ENCODE measurements at regions not wholly inside any gene's neighbourhood (a gene's known extent, or its start where the extent isn't known, plus 50 kb on each side); places are given as distances from the start of the nearest gene placed in this dataset.
"Not testable (repeated sequence)": the region's sequence is repeated elsewhere in the genome, so short reads cannot be mapped to it uniquely, and the experiment has no call there.

- no peaks in the 10 kb centered on the region for H3K9me3 ChIP-seq (ENCODE audit: control insufficient read depth in 2 of 2, insufficient read depth in 1 of 2, low read length in 1 of 2)
- no peak overlapping the region for H3K27ac ChIP-seq (ENCODE audit: low read depth in 1 of 2, low read length in 1 of 2)
- H3K27me3 ChIP-seq (ENCODE audit: control insufficient read depth in 2 of 2, insufficient read depth in 1 of 2, low read length in 1 of 2): no peaks in the 10 kb centered on the region
- 93% methylated on average over 3 of the region's 3 CpGs for WGBS
- H3K4me1 ChIP-seq (ENCODE audit: control insufficient read depth in 2 of 2, insufficient read depth in 2 of 2, low read length in 2 of 2): no peaks in the 10 kb centered on the region
- H3K36me3 ChIP-seq (ENCODE audit: control insufficient read depth in 2 of 2, insufficient read depth in 2 of 2, low read length in 1 of 2): no peaks in the 10 kb centered on the region
- H3K4me3 ChIP-seq (ENCODE audit: low read length in 2 of 2): no peak overlapping the region
- DNase-seq (ENCODE audit: low read depth in 6 of 9, low spot score in 9 of 9): no peak
Observed at GRCh38 chr6:109912118-109912517, 66.0 kb upstream of the GPR6 start.

GRCh38 chr6:109912952-109913351 lies 65.2 kb upstream of the GPR6 start:
- H3K4me3 ChIP-seq (ENCODE audit: low read length in 2 of 2): no peak overlapping the region
- WGBS: 97% methylated on average over 3 of the region's 3 CpGs
- no peak overlapping the region for H3K27ac ChIP-seq (ENCODE audit: low read depth in 1 of 2, low read length in 1 of 2)
- H3K4me1 ChIP-seq (ENCODE audit: control insufficient read depth in 2 of 2, insufficient read depth in 2 of 2, low read length in 2 of 2): no peaks in the 10 kb centered on the region
- H3K36me3 ChIP-seq (ENCODE audit: control insufficient read depth in 2 of 2, insufficient read depth in 2 of 2, low read length in 1 of 2): no peaks in the 10 kb centered on the region
- no peak for DNase-seq (ENCODE audit: low read depth in 6 of 9, low spot score in 9 of 9)
- H3K27me3 ChIP-seq (ENCODE audit: control insufficient read depth in 2 of 2, insufficient read depth in 1 of 2, low read length in 1 of 2): no peaks in the 10 kb centered on the region
- H3K9me3 ChIP-seq (ENCODE audit: control insufficient read depth in 2 of 2, insufficient read depth in 1 of 2, low read length in 1 of 2): no peaks in the 10 kb centered on the region

GRCh38 chr6:109915748-109916147 lies 62.4 kb upstream of the GPR6 start:
- H3K36me3 ChIP-seq (ENCODE audit: control insufficient read depth in 2 of 2, insufficient read depth in 2 of 2, low read length in 1 of 2); H3K4me1 ChIP-seq (ENCODE audit: control insufficient read depth in 2 of 2, insufficient read depth in 2 of 2, low read length in 2 of 2); H3K27ac ChIP-seq (ENCODE audit: low read depth in 1 of 2, low read length in 1 of 2); H3K27me3 ChIP-seq (ENCODE audit: control insufficient read depth in 2 of 2, insufficient read depth in 1 of 2, low read length in 1 of 2); H3K9me3 ChIP-seq (ENCODE audit: control insufficient read depth in 2 of 2, insufficient read depth in 1 of 2, low read length in 1 of 2); H3K4me3 ChIP-seq (ENCODE audit: low read length in 2 of 2); DNase-seq (ENCODE audit: low read depth in 6 of 9, low spot score in 9 of 9): not testable (repeated sequence)
- 98% methylated on average over 1 of the region's 1 CpG for WGBS

- no peaks in the 10 kb centered on the region for H3K27me3 ChIP-seq (ENCODE audit: control insufficient read depth in 2 of 2, insufficient read depth in 1 of 2, low read length in 1 of 2)
- 75% methylated on average over 4 of the region's 4 CpGs for WGBS
- H3K27ac ChIP-seq (ENCODE audit: low read depth in 1 of 2, low read length in 1 of 2): no peak overlapping the region
- H3K9me3 ChIP-seq (ENCODE audit: control insufficient read depth in 2 of 2, insufficient read depth in 1 of 2, low read length in 1 of 2): no peaks in the 10 kb centered on the region
- no peak overlapping the region for H3K4me3 ChIP-seq (ENCODE audit: low read length in 2 of 2)
- DNase-seq (ENCODE audit: low read depth in 6 of 9, low spot score in 9 of 9): no peak
- no peaks in the 10 kb centered on the region for H3K36me3 ChIP-seq (ENCODE audit: control insufficient read depth in 2 of 2, insufficient read depth in 2 of 2, low read length in 1 of 2)
- H3K4me1 ChIP-seq (ENCODE audit: control insufficient read depth in 2 of 2, insufficient read depth in 2 of 2, low read length in 2 of 2): no peaks in the 10 kb centered on the region
Observed at GRCh38 chr6:109916759-109917158, 61.4 kb upstream of the GPR6 start.

- no peaks in the 10 kb centered on the region for H3K9me3 ChIP-seq (ENCODE audit: control insufficient read depth in 2 of 2, insufficient read depth in 1 of 2, low read length in 1 of 2)
- no peak for DNase-seq (ENCODE audit: low read depth in 6 of 9, low spot score in 9 of 9)
- no peak overlapping the region for H3K4me3 ChIP-seq (ENCODE audit: low read length in 2 of 2)
- H3K27me3 ChIP-seq (ENCODE audit: control insufficient read depth in 2 of 2, insufficient read depth in 1 of 2, low read length in 1 of 2): no peaks in the 10 kb centered on the region
- no peaks in the 10 kb centered on the region for H3K36me3 ChIP-seq (ENCODE audit: control insufficient read depth in 2 of 2, insufficient read depth in 2 of 2, low read length in 1 of 2)
- H3K4me1 ChIP-seq (ENCODE audit: control insufficient read depth in 2 of 2, insufficient read depth in 2 of 2, low read length in 2 of 2): no peaks in the 10 kb centered on the region
- 97% methylated on average over 3 of the region's 3 CpGs for WGBS
- no peak overlapping the region for H3K27ac ChIP-seq (ENCODE audit: low read depth in 1 of 2, low read length in 1 of 2)
Observed at GRCh38 chr6:109918227-109918626, 59.9 kb upstream of the GPR6 start.

- Histone ChIP-seq H3K9me3 (ENCODE audit: control insufficient read depth in 2 of 2, insufficient read depth in 1 of 2, low read length in 1 of 2) (no peaks in the 10 kb centered on the region), H3K27me3 (ENCODE audit: control insufficient read depth in 2 of 2, insufficient read depth in 1 of 2, low read length in 1 of 2) (no peaks in the 10 kb centered on the region), H3K27ac (ENCODE audit: low read depth in 1 of 2, low read length in 1 of 2) (no peak overlapping the region), H3K36me3 (ENCODE audit: control insufficient read depth in 2 of 2, insufficient read depth in 2 of 2, low read length in 1 of 2) (no peaks in the 10 kb centered on the region), H3K4me1 (ENCODE audit: control insufficient read depth in 2 of 2, insufficient read depth in 2 of 2, low read length in 2 of 2) (no peaks in the 10 kb centered on the region), H3K4me3 (ENCODE audit: low read length in 2 of 2) (no peak overlapping the region)
- 98% methylated on average over 10 of the region's 10 CpGs for WGBS
- DNase-seq (ENCODE audit: low read depth in 6 of 9, low spot score in 9 of 9): no peak
Observed at GRCh38 chr6:109920911-109921310, 57.2 kb upstream of the GPR6 start.

GRCh38 chr6:109922851-109923250 lies 55.3 kb upstream of the GPR6 start:
- Histone ChIP-seq H3K36me3 (ENCODE audit: control insufficient read depth in 2 of 2, insufficient read depth in 2 of 2, low read length in 1 of 2) (no peaks in the 10 kb centered on the region), H3K9me3 (ENCODE audit: control insufficient read depth in 2 of 2, insufficient read depth in 1 of 2, low read length in 1 of 2) (no peaks in the 10 kb centered on the region), H3K27me3 (ENCODE audit: control insufficient read depth in 2 of 2, insufficient read depth in 1 of 2, low read length in 1 of 2) (no peaks in the 10 kb centered on the region), H3K4me3 (ENCODE audit: low read length in 2 of 2) (no peak overlapping the region), H3K27ac (ENCODE audit: low read depth in 1 of 2, low read length in 1 of 2) (no peak overlapping the region), H3K4me1 (ENCODE audit: control insufficient read depth in 2 of 2, insufficient read depth in 2 of 2, low read length in 2 of 2) (no peaks in the 10 kb centered on the region)
- no peak for DNase-seq (ENCODE audit: low read depth in 6 of 9, low spot score in 9 of 9)
- WGBS: 42% methylated on average over 4 of the region's 4 CpGs

- DNase-seq (ENCODE audit: low read depth in 6 of 9, low spot score in 9 of 9): no peak
- H3K36me3 ChIP-seq (ENCODE audit: control insufficient read depth in 2 of 2, insufficient read depth in 2 of 2, low read length in 1 of 2): no peaks in the 10 kb centered on the region
- no peaks in the 10 kb centered on the region for H3K4me1 ChIP-seq (ENCODE audit: control insufficient read depth in 2 of 2, insufficient read depth in 2 of 2, low read length in 2 of 2)
- H3K27me3 ChIP-seq (ENCODE audit: control insufficient read depth in 2 of 2, insufficient read depth in 1 of 2, low read length in 1 of 2): no peaks in the 10 kb centered on the region
- no peak overlapping the region for H3K27ac ChIP-seq (ENCODE audit: low read depth in 1 of 2, low read length in 1 of 2)
- no peaks in the 10 kb centered on the region for H3K9me3 ChIP-seq (ENCODE audit: control insufficient read depth in 2 of 2, insufficient read depth in 1 of 2, low read length in 1 of 2)
- WGBS: 91% methylated on average over 3 of the region's 3 CpGs
- H3K4me3 ChIP-seq (ENCODE audit: low read length in 2 of 2): no peak overlapping the region
Observed at GRCh38 chr6:109925075-109925474, 53.0 kb upstream of the GPR6 start.

GRCh38 chr6:109927052-109927451 lies 51.1 kb upstream of the GPR6 start:
- Histone ChIP-seq H3K4me1 (ENCODE audit: control insufficient read depth in 2 of 2, insufficient read depth in 2 of 2, low read length in 2 of 2) (no peaks in the 10 kb centered on the region), H3K4me3 (ENCODE audit: low read length in 2 of 2) (no peak overlapping the region), H3K27me3 (ENCODE audit: control insufficient read depth in 2 of 2, insufficient read depth in 1 of 2, low read length in 1 of 2) (no peaks in the 10 kb centered on the region), H3K36me3 (ENCODE audit: control insufficient read depth in 2 of 2, insufficient read depth in 2 of 2, low read length in 1 of 2) (no peaks in the 10 kb centered on the region), H3K27ac (ENCODE audit: low read depth in 1 of 2, low read length in 1 of 2) (no peak overlapping the region), H3K9me3 (ENCODE audit: control insufficient read depth in 2 of 2, insufficient read depth in 1 of 2, low read length in 1 of 2) (no peaks in the 10 kb centered on the region)
- 93% methylated on average over 1 of the region's 1 CpG for WGBS
- no peak for DNase-seq (ENCODE audit: low read depth in 6 of 9, low spot score in 9 of 9)
